ENCODE measurements at regions not wholly inside any gene's neighbourhood (a gene's known extent, or its start where the extent isn't known, plus 50 kb on each side); places are given as distances from the start of the nearest gene placed in this dataset.

DNA sequence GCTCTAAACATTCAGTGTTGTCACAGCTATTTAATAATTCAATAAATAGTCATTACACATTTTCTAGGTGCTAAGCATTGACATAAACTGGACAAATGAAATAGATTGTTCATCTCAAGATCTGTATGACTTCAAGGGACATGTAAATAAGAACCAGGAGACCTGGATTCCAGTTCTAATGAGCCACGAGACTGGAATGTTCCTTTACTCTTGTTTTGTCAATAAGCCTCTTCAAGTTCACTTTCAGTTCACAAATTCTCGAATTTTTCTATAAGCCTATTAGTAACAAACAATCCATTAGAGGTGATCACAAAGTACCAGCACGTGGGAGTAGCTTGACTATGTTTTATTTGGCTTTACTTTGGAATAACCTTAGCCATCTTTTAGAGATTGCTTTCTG, 514.0 kb upstream of the SMIM31 start:
- TF ChIP-seq, protein P1, sequence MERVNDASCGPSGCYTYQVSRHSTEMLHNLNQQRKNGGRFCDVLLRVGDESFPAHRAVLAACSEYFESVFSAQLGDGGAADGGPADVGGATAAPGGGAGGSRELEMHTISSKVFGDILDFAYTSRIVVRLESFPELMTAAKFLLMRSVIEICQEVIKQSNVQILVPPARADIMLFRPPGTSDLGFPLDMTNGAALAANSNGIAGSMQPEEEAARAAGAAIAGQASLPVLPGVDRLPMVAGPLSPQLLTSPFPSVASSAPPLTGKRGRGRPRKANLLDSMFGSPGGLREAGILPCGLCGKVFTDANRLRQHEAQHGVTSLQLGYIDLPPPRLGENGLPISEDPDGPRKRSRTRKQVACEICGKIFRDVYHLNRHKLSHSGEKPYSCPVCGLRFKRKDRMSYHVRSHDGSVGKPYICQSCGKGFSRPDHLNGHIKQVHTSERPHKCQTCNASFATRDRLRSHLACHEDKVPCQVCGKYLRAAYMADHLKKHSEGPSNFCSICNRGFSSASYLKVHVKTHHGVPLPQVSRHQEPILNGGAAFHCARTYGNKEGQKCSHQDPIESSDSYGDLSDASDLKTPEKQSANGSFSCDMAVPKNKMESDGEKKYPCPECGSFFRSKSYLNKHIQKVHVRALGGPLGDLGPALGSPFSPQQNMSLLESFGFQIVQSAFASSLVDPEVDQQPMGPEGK (tag by site-specific recombination; IDR thresholded peaks at IDR 0.05): no peak
- TF ChIP-seq, protein P2, sequence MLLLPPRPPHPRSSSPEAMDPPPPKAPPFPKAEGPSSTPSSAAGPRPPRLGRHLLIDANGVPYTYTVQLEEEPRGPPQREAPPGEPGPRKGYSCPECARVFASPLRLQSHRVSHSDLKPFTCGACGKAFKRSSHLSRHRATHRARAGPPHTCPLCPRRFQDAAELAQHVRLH (tag by site-specific recombination; IDR thresholded peaks at IDR 0.05): no peak
- TF ChIP-seq, protein P3, sequence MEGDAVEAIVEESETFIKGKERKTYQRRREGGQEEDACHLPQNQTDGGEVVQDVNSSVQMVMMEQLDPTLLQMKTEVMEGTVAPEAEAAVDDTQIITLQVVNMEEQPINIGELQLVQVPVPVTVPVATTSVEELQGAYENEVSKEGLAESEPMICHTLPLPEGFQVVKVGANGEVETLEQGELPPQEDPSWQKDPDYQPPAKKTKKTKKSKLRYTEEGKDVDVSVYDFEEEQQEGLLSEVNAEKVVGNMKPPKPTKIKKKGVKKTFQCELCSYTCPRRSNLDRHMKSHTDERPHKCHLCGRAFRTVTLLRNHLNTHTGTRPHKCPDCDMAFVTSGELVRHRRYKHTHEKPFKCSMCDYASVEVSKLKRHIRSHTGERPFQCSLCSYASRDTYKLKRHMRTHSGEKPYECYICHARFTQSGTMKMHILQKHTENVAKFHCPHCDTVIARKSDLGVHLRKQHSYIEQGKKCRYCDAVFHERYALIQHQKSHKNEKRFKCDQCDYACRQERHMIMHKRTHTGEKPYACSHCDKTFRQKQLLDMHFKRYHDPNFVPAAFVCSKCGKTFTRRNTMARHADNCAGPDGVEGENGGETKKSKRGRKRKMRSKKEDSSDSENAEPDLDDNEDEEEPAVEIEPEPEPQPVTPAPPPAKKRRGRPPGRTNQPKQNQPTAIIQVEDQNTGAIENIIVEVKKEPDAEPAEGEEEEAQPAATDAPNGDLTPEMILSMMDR (tag by site-specific recombination; IDR thresholded peaks at IDR 0.05): no peak
- TF ChIP-seq ZSCAN16 (tag by site-specific recombination; IDR thresholded peaks at IDR 0.05) (no peak), ZNF596 (tag by site-specific recombination; IDR thresholded peaks at IDR 0.05) (no peak), WT1 (tag by site-specific recombination; IDR thresholded peaks at IDR 0.05) (no peak), ZNF561 (tag by site-specific recombination; IDR thresholded peaks at IDR 0.05; ENCODE audit: borderline replicate concordance) (no peak)
- TF ChIP-seq, protein P4, sequence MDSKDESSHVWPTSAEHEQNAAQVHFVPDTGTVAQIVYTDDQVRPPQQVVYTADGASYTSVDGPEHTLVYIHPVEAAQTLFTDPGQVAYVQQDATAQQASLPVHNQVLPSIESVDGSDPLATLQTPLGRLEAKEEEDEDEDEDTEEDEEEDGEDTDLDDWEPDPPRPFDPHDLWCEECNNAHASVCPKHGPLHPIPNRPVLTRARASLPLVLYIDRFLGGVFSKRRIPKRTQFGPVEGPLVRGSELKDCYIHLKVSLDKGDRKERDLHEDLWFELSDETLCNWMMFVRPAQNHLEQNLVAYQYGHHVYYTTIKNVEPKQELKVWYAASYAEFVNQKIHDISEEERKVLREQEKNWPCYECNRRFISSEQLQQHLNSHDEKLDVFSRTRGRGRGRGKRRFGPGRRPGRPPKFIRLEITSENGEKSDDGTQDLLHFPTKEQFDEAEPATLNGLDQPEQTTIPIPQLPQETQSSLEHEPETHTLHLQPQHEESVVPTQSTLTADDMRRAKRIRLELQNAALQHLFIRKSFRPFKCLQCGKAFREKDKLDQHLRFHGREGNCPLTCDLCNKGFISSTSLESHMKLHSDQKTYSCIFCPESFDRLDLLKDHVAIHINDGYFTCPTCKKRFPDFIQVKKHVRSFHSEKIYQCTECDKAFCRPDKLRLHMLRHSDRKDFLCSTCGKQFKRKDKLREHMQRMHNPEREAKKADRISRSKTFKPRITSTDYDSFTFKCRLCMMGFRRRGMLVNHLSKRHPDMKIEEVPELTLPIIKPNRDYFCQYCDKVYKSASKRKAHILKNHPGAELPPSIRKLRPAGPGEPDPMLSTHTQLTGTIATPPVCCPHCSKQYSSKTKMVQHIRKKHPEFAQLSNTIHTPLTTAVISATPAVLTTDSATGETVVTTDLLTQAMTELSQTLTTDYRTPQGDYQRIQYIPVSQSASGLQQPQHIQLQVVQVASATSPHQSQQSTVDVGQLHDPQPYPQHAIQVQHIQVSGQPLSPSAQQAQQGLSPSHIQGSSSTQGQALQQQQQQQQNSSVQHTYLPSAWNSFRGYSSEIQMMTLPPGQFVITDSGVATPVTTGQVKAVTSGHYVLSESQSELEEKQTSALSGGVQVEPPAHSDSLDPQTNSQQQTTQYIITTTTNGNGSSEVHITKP (tag by site-specific recombination; IDR thresholded peaks at IDR 0.05): no peak
